Mesendoderm (in vitro differentiated cells): ENCODE measurements at regions not wholly inside any gene's neighbourhood (a gene's known extent, or its start where the extent isn't known, plus 50 kb on each side); places are given as distances from the start of the nearest gene placed in this dataset.
A peak's percentile ranks its signal among the peaks of the same experiment; 100 is the strongest.

Experiments
- DNase-seq: peaks from one replicate; pipeline ENCODE4 v3.0.0; 2013
- H2AK5ac ChIP-seq: 2 replicates; pipeline ENCODE4 v1.6.1; 2013; ENCODE audit warnings: low read length, inconsistent platforms
- H2BK120ac ChIP-seq: 2 replicates; pipeline ENCODE4 v1.6.1; 2013; ENCODE audit warnings: low read depth, mild to moderate bottlenecking, low read length, moderate library complexity, mixed read lengths
- H2BK15ac ChIP-seq: replicated peaks from 2 replicates; pipeline ENCODE4 v1.6.1; 2013; ENCODE audit warnings: low read depth, mild to moderate bottlenecking, moderate library complexity
- H2BK5ac ChIP-seq: 2 replicates; pipeline ENCODE4 v1.6.1; 2013; ENCODE audit warnings: low read length, inconsistent platforms
- H3K18ac ChIP-seq: 2 replicates; pipeline ENCODE4 v1.6.1; 2013; ENCODE audit warnings: mild to moderate bottlenecking, low read length, mixed read lengths
- H3K23ac ChIP-seq: one replicate; pipeline ENCODE4 v1.6.1; 2013; ENCODE audit warnings: low read length
- H3K27ac ChIP-seq: 2 replicates; pipeline ENCODE4 v1.5.1; 2013; ENCODE audit warnings: low read depth, mild to moderate bottlenecking, inconsistent platforms, low read length, moderate library complexity
- H3K27me3 ChIP-seq: 2 replicates; pipeline ENCODE4 v1.6.1; 2013; ENCODE audit warnings: low read length, control low read depth, mild to moderate bottlenecking, inconsistent platforms; ENCODE audit not compliant: insufficient read depth, poor library complexity
- H3K36me3 ChIP-seq: 2 replicates; pipeline ENCODE4 v1.6.1; 2013; ENCODE audit warnings: low read length, inconsistent platforms; ENCODE audit not compliant: control insufficient read depth, insufficient read depth
- H3K4ac ChIP-seq: one replicate; pipeline ENCODE4 v1.6.1; 2013; ENCODE audit warnings: low read depth, mild to moderate bottlenecking, low read length, moderate library complexity
- H3K4me1 ChIP-seq: 2 replicates; pipeline ENCODE4 v1.6.1; 2013; ENCODE audit warnings: low read depth, low read length, inconsistent platforms; ENCODE audit not compliant: control insufficient read depth
- H3K4me2 ChIP-seq: 2 replicates; pipeline ENCODE4 v1.6.1; 2013; ENCODE audit warnings: low read length
- H3K4me3 ChIP-seq: 2 replicates; pipeline ENCODE4 v1.5.1; 2013; ENCODE audit warnings: mild to moderate bottlenecking, low read length
- H3K56ac ChIP-seq: one replicate; pipeline ENCODE4 v1.6.1; 2013; ENCODE audit warnings: low read length
- H3K79me1 ChIP-seq: 2 replicates; pipeline ENCODE4 v1.6.1; 2013; ENCODE audit warnings: low read length, inconsistent platforms
- H3K79me2 ChIP-seq: 2 replicates; pipeline ENCODE4 v1.6.1; 2013; ENCODE audit warnings: mild to moderate bottlenecking, low read length; ENCODE audit not compliant: control insufficient read depth, insufficient read depth
- H3K9ac ChIP-seq: 2 replicates; pipeline ENCODE4 v1.6.1; 2013; ENCODE audit warnings: low read length, inconsistent platforms
- H4K5ac ChIP-seq: one replicate; pipeline ENCODE4 v1.6.1; 2013; ENCODE audit warnings: low read length
- H4K8ac ChIP-seq: one replicate; pipeline ENCODE4 v1.6.1; 2013; ENCODE audit warnings: low read depth, mild to moderate bottlenecking, control low read depth, low read length, moderate library complexity
- WGBS: extraction: QIAGEN DNeasy Blood & Tissue Kit; methylation state at CpG from one replicate; pipeline ENCODE4 v1.1.7; 2013; ENCODE audit warnings: low lambda C conversion rate, missing lambda C conversion rate; ENCODE audit not compliant: insufficient coverage; ENCODE audit errors: extremely low coverage; 5-methylcytosine and 5-hydroxymethylcytosine counted together

- no peak overlapping the region for H2BK5ac ChIP-seq
- no peaks in the 10 kb centered on the region for H3K79me2 ChIP-seq
- no peak overlapping the region for H4K8ac ChIP-seq
- H3K18ac ChIP-seq, result no peak overlapping the region
- H3K56ac ChIP-seq, result no peak overlapping the region
- peak; percentile 57 for DNase-seq
- WGBS, result no CpG with 5 or more reads among the region's 6 CpGs
- no peak overlapping the region for H3K4me2 ChIP-seq
- no peaks in the 10 kb centered on the region for H3K36me3 ChIP-seq
- no peak overlapping the region for H3K23ac ChIP-seq
- no peak overlapping the region for H3K4me3 ChIP-seq
- H3K27me3 ChIP-seq, result no peaks in the 10 kb centered on the region
- H3K27ac ChIP-seq, result no peak overlapping the region
- no peak overlapping the region for H4K5ac ChIP-seq
- no peak overlapping the region for H2AK5ac ChIP-seq
- H3K4ac ChIP-seq, result no peak overlapping the region
- H3K9ac ChIP-seq, result no peak overlapping the region
- H2BK120ac ChIP-seq, result no peak overlapping the region
- H3K79me1 ChIP-seq, result no peaks in the 10 kb centered on the region
- no peaks in the 10 kb centered on the region for H3K4me1 ChIP-seq
- no peak overlapping the region for H2BK15ac ChIP-seq
Measured at GRCh38 chr4:133598779-133599178, 449.7 kb downstream of the PCDH10 start.

DNA sequence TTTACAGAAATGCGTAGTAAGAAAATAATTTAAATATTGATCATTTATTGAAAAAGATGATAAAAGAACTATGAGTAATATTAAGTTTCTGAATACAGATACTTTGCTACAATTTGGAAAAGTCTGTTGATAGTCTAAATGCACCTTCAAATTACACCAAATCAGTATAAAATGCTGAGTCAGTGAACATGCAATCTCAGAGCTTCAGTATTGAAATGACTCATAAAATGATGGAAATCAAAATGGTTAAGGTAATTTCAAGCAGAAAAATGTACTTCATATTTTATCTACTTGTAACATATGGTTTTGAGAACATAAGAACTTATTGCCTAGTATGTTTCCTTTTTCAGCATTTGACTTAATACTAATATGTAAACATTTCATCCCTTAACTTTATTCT is 448.2 kb downstream of the PCDH10 start:
- no peak overlapping the region for H3K9ac ChIP-seq
- no peaks in the 10 kb centered on the region for H3K36me3 ChIP-seq
- H3K27me3 ChIP-seq, result no peaks in the 10 kb centered on the region
- no peaks in the 10 kb centered on the region for H3K4me1 ChIP-seq
- DNase-seq, result no peak
- no peak overlapping the region for H4K8ac ChIP-seq
- no peak overlapping the region for H3K4me3 ChIP-seq
- no peak overlapping the region for H2BK5ac ChIP-seq
- H2AK5ac ChIP-seq, result no peak overlapping the region
- no peak overlapping the region for H4K5ac ChIP-seq
- no peaks in the 10 kb centered on the region for H3K79me2 ChIP-seq
- no peak overlapping the region for H3K4me2 ChIP-seq
- no peaks in the 10 kb centered on the region for H3K79me1 ChIP-seq
- H2BK120ac ChIP-seq, result no peak overlapping the region
- H3K18ac ChIP-seq, result no peak overlapping the region
- no peak overlapping the region for H3K27ac ChIP-seq
- 100% methylated on average over 1 of the region's 1 CpG for WGBS
- no peak overlapping the region for H3K23ac ChIP-seq
- no peak overlapping the region for H3K4ac ChIP-seq
- no peak overlapping the region for H3K56ac ChIP-seq
- H2BK15ac ChIP-seq, result no peak overlapping the region

GRCh38 chr4:133596459-133596858 is 447.4 kb downstream of the PCDH10 start:
- peak overlapping the region; percentile 15 for H2BK120ac ChIP-seq
- H3K23ac ChIP-seq, result no peak overlapping the region
- no peaks in the 10 kb centered on the region for H3K27me3 ChIP-seq
- no peaks in the 10 kb centered on the region for H3K4me1 ChIP-seq
- peak overlapping the region; percentile 91 for H3K4ac ChIP-seq
- H3K4me2 ChIP-seq, result no peak overlapping the region
- H3K9ac ChIP-seq, result no peak overlapping the region
- H3K79me1 ChIP-seq, result no peaks in the 10 kb centered on the region
- peak overlapping the region; percentile 68 for H3K56ac ChIP-seq
- no peaks in the 10 kb centered on the region for H3K36me3 ChIP-seq
- H3K79me2 ChIP-seq, result no peaks in the 10 kb centered on the region
- WGBS, result no CpG with 5 or more reads among the region's 3 CpGs
- H3K18ac ChIP-seq, result peak overlapping the region; percentile 92
- no peak overlapping the region for H4K8ac ChIP-seq
- no peak overlapping the region for H4K5ac ChIP-seq
- peak; percentile 57 for DNase-seq
- no peak overlapping the region for H3K4me3 ChIP-seq
- peak overlapping the region; percentile 37 for H2BK5ac ChIP-seq
- peak overlapping the region; percentile 23 for H2BK15ac ChIP-seq
- H3K27ac ChIP-seq, result no peak overlapping the region
- no peak overlapping the region for H2AK5ac ChIP-seq

DNA sequence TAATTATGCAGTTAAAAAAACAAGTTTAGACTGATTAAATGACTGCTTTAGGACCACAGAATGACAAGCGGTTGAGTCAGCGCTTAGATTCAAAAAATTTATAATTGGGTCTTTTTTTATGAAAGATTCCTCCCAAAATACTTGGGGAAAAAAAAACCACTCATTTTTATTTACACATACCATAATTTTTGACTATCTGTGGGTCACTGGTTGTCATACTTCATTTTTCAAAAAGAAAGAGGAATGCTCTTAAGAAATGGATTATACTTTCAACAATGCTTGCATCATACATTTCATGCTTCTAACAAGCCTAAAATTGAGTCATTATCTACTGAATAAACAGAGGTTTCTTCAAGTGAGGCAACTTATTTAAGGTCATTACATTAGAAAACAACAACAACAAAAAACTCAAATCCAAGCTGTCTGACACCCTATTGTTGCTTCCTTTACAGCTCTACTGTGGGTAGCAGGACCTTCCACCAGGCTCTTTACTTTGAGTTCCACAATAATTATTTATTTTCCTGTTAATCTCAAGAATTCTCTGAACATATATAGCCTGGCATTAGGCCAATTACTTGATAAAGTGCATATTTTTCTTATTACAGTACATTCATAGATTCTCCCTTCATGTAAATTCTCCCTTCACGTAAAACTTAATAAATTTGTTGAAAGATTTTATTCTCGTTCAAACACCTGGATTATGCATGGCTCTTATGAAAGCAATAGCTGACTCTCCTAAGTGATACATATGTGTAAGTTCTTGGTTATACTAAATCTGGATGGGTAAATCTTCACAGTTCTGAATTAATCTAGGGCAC is 445.5 kb downstream of the PCDH10 start:
- Histone ChIP-seq H3K79me1 (no peaks in the 10 kb centered on the region), H3K18ac (no peak overlapping the region), H4K8ac (no peak overlapping the region), H3K4me2 (no peak overlapping the region), H2BK15ac (no peak overlapping the region), H3K4me3 (no peak overlapping the region), H3K36me3 (no peaks in the 10 kb centered on the region), H2BK5ac (no peak overlapping the region), H3K56ac (no peak overlapping the region), H3K27ac (no peak overlapping the region), H3K9ac (no peak overlapping the region), H2BK120ac (no peak overlapping the region), H3K4me1 (no peaks in the 10 kb centered on the region), H4K5ac (no peak overlapping the region), H3K27me3 (no peaks in the 10 kb centered on the region), H3K4ac (no peak overlapping the region), H2AK5ac (no peak overlapping the region), H3K79me2 (no peaks in the 10 kb centered on the region), H3K23ac (no peak overlapping the region)
- peak; percentile 65 for DNase-seq
- WGBS, result no CpG with 5 or more reads among the region's 4 CpGs

DNA sequence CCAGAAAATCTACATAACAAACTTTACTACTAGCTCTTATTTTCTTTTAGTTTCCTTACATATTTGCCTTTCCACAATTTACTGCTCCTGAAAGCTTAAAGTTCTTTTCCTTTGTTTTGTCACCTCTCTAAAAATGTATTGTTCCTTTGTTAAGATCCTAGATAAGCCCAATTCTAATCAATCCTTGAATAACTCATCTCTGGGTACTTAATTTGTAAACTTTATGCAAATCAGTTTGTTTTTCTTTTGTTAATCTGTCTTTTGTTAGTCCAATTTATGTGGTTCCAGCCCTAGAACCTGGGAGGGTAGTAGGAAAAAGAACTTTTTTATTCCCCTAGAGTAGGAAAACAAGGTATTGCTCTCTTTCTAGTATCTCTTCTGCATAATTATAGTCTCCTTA is 444.7 kb downstream of the PCDH10 start:
- H3K27me3 ChIP-seq, result no peaks in the 10 kb centered on the region
- H3K4ac ChIP-seq, result no peak overlapping the region
- DNase-seq, result peak; percentile 51
- no peak overlapping the region for H3K27ac ChIP-seq
- no peak overlapping the region for H4K8ac ChIP-seq
- H3K9ac ChIP-seq, result no peak overlapping the region
- H3K23ac ChIP-seq, result no peak overlapping the region
- H3K79me2 ChIP-seq, result no peaks in the 10 kb centered on the region
- no peak overlapping the region for H3K18ac ChIP-seq
- H3K79me1 ChIP-seq, result no peaks in the 10 kb centered on the region
- no peak overlapping the region for H2BK15ac ChIP-seq
- H3K4me2 ChIP-seq, result no peak overlapping the region
- H2BK5ac ChIP-seq, result no peak overlapping the region
- H3K56ac ChIP-seq, result no peak overlapping the region
- no peaks in the 10 kb centered on the region for H3K36me3 ChIP-seq
- no peak overlapping the region for H3K4me3 ChIP-seq
- H2AK5ac ChIP-seq, result no peak overlapping the region
- H3K4me1 ChIP-seq, result no peaks in the 10 kb centered on the region
- H4K5ac ChIP-seq, result no peak overlapping the region
- no peak overlapping the region for H2BK120ac ChIP-seq

DNA sequence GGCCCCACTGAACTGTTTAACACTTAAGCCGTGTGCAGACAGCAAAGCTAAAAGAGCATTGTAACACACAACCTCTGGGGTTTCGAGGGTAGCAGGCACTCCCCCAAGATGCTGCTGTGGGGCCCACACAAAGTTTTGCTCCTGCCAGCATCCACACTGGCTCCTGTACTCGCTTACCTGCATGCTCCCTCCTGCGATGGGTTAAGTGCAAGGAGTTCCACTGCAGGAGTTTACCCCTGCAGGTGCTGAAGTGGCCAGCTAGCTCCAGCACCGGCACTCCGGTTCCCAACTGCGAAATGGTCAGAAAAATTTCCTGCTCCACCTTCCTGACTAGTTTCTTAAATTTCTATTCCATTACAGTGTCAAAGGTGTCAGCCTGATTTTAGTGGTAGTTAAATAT is 443.5 kb downstream of the PCDH10 start:
- H2BK120ac ChIP-seq, result peak overlapping the region; percentile 54

More for the DNA sequence above, 443.5 kb downstream of the PCDH10 start:
- WGBS, result no CpG with 5 or more reads among the region's 7 CpGs
- H3K79me1 ChIP-seq, result no peaks in the 10 kb centered on the region
- no peak overlapping the region for H2AK5ac ChIP-seq
- no peak overlapping the region for H4K8ac ChIP-seq
- H3K56ac ChIP-seq, result peak overlapping the region; percentile 27
- no peaks in the 10 kb centered on the region for H3K27me3 ChIP-seq
- H4K5ac ChIP-seq, result no peak overlapping the region
- no peak overlapping the region for H3K9ac ChIP-seq
- H3K27ac ChIP-seq, result peak overlapping the region; percentile 5
- H2BK5ac ChIP-seq, result peak overlapping the region; percentile 75
- no peak overlapping the region for H3K4me2 ChIP-seq
- H3K79me2 ChIP-seq, result no peaks in the 10 kb centered on the region
- DNase-seq, result peak; percentile 32
- H3K23ac ChIP-seq, result no peak overlapping the region
- no peak overlapping the region for H3K4me3 ChIP-seq
- H3K4me1 ChIP-seq, result no peaks in the 10 kb centered on the region
- peak overlapping the region; percentile 85 for H3K4ac ChIP-seq
- H2BK15ac ChIP-seq, result no peak overlapping the region
- H3K18ac ChIP-seq, result peak overlapping the region; percentile 56
- H3K36me3 ChIP-seq, result no peaks in the 10 kb centered on the region
